ACC112 (cell line): ENCODE measurements at regions not wholly inside any gene's neighbourhood (a gene's known extent, or its start where the extent isn't known, plus 50 kb on each side); places are given as distances from the start of the nearest gene placed in this dataset.
A peak's percentile ranks its signal among the peaks of the same experiment; 100 is the strongest.

ENCODE experiments used
- H2AFZ ChIP-seq: fragments of 200-600 bp; sonication (generic); one replicate; pipeline ENCODE4 v1.6.0; 2017; ENCODE audit warnings: antibody characterized with exemption, low read length; ENCODE audit not compliant: unreplicated experiment
- H3K27ac ChIP-seq: fragments of 200-600 bp; sonication (generic); 2 replicates; pipeline ENCODE4 v1.5.1; 2014; ENCODE audit warnings: low read depth, mild to moderate bottlenecking, antibody characterized with exemption, low read length, moderate library complexity
- H3K27me3 ChIP-seq: fragments of 200-600 bp; sonication (generic); 2 replicates; pipeline ENCODE4 v1.6.1; 2014; ENCODE audit warnings: mild to moderate bottlenecking, antibody characterized with exemption, low read length, moderate library complexity, mixed read lengths; ENCODE audit not compliant: insufficient read depth
- H3K36me3 ChIP-seq: fragments of 200-600 bp; sonication (generic); 2 replicates; pipeline ENCODE4 v1.6.1; 2016; ENCODE audit warnings: mild to moderate bottlenecking, antibody characterized with exemption, low read length, moderate library complexity, mixed read lengths; ENCODE audit not compliant: insufficient read depth
- H3K4me1 ChIP-seq: fragments of 200-600 bp; sonication (generic); one replicate; pipeline ENCODE4 v1.6.1; 2016; ENCODE audit warnings: low read length, mixed read lengths; ENCODE audit not compliant: insufficient read depth, unreplicated experiment, control insufficient read depth
- H3K4me3 ChIP-seq: fragments of 200-600 bp; sonication (generic); 2 replicates; pipeline ENCODE4 v1.5.1; 2014; ENCODE audit warnings: mild to moderate bottlenecking, low read depth, low read length
- H3K79me2 ChIP-seq: fragments of 200-600 bp; sonication (generic); one replicate; pipeline ENCODE4 v1.6.0; 2016; ENCODE audit warnings: low read length; ENCODE audit not compliant: control insufficient read depth, unreplicated experiment, insufficient read depth

- H3K27ac ChIP-seq = no peak overlapping the region
- H3K27me3 ChIP-seq = no peaks in the 10 kb centered on the region
- H2AFZ ChIP-seq = no peak overlapping the region
Observed at GRCh38 chr15:91553196-91553854, 300.2 kb upstream of the SLCO3A1 start.

GRCh38 chr15:91555312-91555711 is 298.2 kb upstream of the SLCO3A1 start:
- H3K27ac ChIP-seq = no peak overlapping the region

More at GRCh38 chr15:91553196-91553854, 300.2 kb upstream of the SLCO3A1 start:
- Histone ChIP-seq H3K79me2 (no peaks in the 10 kb centered on the region), H3K4me1 (no peaks in the 10 kb centered on the region), H3K36me3 (no peaks in the 10 kb centered on the region), H3K4me3 (no peak overlapping the region)

GRCh38 chr15:91556926-91557325 is 296.6 kb upstream of the SLCO3A1 start:
- no peak overlapping the region for H3K4me3 ChIP-seq
- no peak overlapping the region for H3K27ac ChIP-seq
- no peaks in the 10 kb centered on the region for H3K36me3 ChIP-seq
- no peaks in the 10 kb centered on the region for H3K27me3 ChIP-seq
- H3K79me2 ChIP-seq = no peaks in the 10 kb centered on the region
- peaks cover 10% of the 10 kb centered on the region for H3K4me1 ChIP-seq
- H2AFZ ChIP-seq = no peak overlapping the region

More at GRCh38 chr15:91555312-91555711, 298.2 kb upstream of the SLCO3A1 start:
- Histone ChIP-seq H3K4me3 (no peak overlapping the region), H3K27me3 (no peaks in the 10 kb centered on the region), H3K36me3 (no peaks in the 10 kb centered on the region), H3K4me1 (no peaks in the 10 kb centered on the region), H3K79me2 (no peaks in the 10 kb centered on the region), H2AFZ (no peak overlapping the region)

- no peak overlapping the region for H3K4me3 ChIP-seq
- no peak overlapping the region for H2AFZ ChIP-seq
- no peaks in the 10 kb centered on the region for H3K36me3 ChIP-seq
- peaks cover 18% of the 10 kb centered on the region for H3K4me1 ChIP-seq
- no peaks in the 10 kb centered on the region for H3K79me2 ChIP-seq
- no peaks in the 10 kb centered on the region; the same call in 1 of the 2 replicates for H3K27me3 ChIP-seq
- H3K27ac ChIP-seq = no peak overlapping the region
Observed at GRCh38 chr15:91559066-91559465, 294.4 kb upstream of the SLCO3A1 start.

GRCh38 chr15:91561371-91562100 is 292.0 kb upstream of the SLCO3A1 start:
- Histone ChIP-seq H3K27me3 (peaks cover under 1% of the 10 kb centered on the region; the same call in 1 of the 2 replicates), H3K4me1 (peaks cover 18% of the 10 kb centered on the region), H3K79me2 (no peaks in the 10 kb centered on the region), H3K27ac (peak overlapping the region; percentile 97), H2AFZ (peak overlapping the region; percentile 88), H3K36me3 (no peaks in the 10 kb centered on the region), H3K4me3 (peak overlapping the region; percentile 32; the same call in 1 of the 2 replicates)

GRCh38 chr15:91562698-91563097 is 290.8 kb upstream of the SLCO3A1 start:
- Histone ChIP-seq H3K4me3 (no peak overlapping the region), H3K4me1 (peaks cover 18% of the 10 kb centered on the region), H3K27me3 (peaks cover 9% of the 10 kb centered on the region; the same call in 1 of the 2 replicates), H3K27ac (no peak overlapping the region), H3K36me3 (no peaks in the 10 kb centered on the region), H2AFZ (no peak overlapping the region), H3K79me2 (no peaks in the 10 kb centered on the region)

- Histone ChIP-seq H3K27ac (no peak overlapping the region), H3K79me2 (no peaks in the 10 kb centered on the region), H3K36me3 (no peaks in the 10 kb centered on the region), H3K4me1 (peaks cover 18% of the 10 kb centered on the region), H3K27me3 (peaks cover 28% of the 10 kb centered on the region; the same call in 1 of the 2 replicates), H2AFZ (no peak overlapping the region), H3K4me3 (no peak overlapping the region)
Observed at GRCh38 chr15:91564631-91565030, 288.9 kb upstream of the SLCO3A1 start.

GRCh38 chr15:91566141-91566540 is 287.4 kb upstream of the SLCO3A1 start:
- no peak overlapping the region for H3K4me3 ChIP-seq
- H3K27me3 ChIP-seq = peaks cover 44% of the 10 kb centered on the region; the same call in 1 of the 2 replicates
- no peak overlapping the region for H3K27ac ChIP-seq
- peaks cover 15% of the 10 kb centered on the region for H3K4me1 ChIP-seq
- no peak overlapping the region for H2AFZ ChIP-seq
- H3K36me3 ChIP-seq = no peaks in the 10 kb centered on the region
- H3K79me2 ChIP-seq = no peaks in the 10 kb centered on the region

GRCh38 chr15:91568036-91568435 is 285.5 kb upstream of the SLCO3A1 start:
- no peaks in the 10 kb centered on the region for H3K4me1 ChIP-seq
- no peak overlapping the region for H2AFZ ChIP-seq
- no peaks in the 10 kb centered on the region for H3K79me2 ChIP-seq

GRCh38 chr15:91572110-91572509 is 281.4 kb upstream of the SLCO3A1 start:
- H2AFZ ChIP-seq = no peak overlapping the region
- H3K79me2 ChIP-seq = no peaks in the 10 kb centered on the region
- H3K4me1 ChIP-seq = no peaks in the 10 kb centered on the region
- no peak overlapping the region for H3K4me3 ChIP-seq
- H3K27me3 ChIP-seq = peaks cover 51% of the 10 kb centered on the region; the same call in 1 of the 2 replicates
- no peak overlapping the region for H3K27ac ChIP-seq
- no peaks in the 10 kb centered on the region for H3K36me3 ChIP-seq

More at GRCh38 chr15:91568036-91568435, 285.5 kb upstream of the SLCO3A1 start:
- Histone ChIP-seq H3K36me3 (no peaks in the 10 kb centered on the region), H3K27ac (no peak overlapping the region), H3K27me3 (peaks cover 46% of the 10 kb centered on the region; the same call in 1 of the 2 replicates), H3K4me3 (no peak overlapping the region)
